GM06990 (cell line): ENCODE measurements at regions not wholly inside any gene's neighbourhood (a gene's known extent, or its start where the extent isn't known, plus 50 kb on each side); places are given as distances from the start of the nearest gene placed in this dataset.

ENCODE experiments used
- DNase-seq: peaks from one replicate; pipeline ENCODE4 v3.0.0-alpha.2; 2011; ENCODE audit not compliant: insufficient read length; ENCODE audit errors: extremely low read depth
- H3K27me3 ChIP-seq: replicated peaks from 2 replicates; pipeline ENCODE4 v1.6.0; 2011; ENCODE audit warnings: low read length; ENCODE audit not compliant: control insufficient read depth, insufficient read depth
- H3K36me3 ChIP-seq: 2 replicates; pipeline ENCODE4 v1.5.1; 2011; ENCODE audit warnings: low read length; ENCODE audit not compliant: control insufficient read depth, insufficient read depth
- H3K4me3 ChIP-seq: replicated peaks from 2 replicates; pipeline ENCODE4 v1.5.1; 2011; ENCODE audit warnings: low read depth, mild to moderate bottlenecking, control low read depth, low read length
- TF ChIP-seq, protein P1 (sequence below): IDR thresholded peaks from 2 replicates; pipeline ENCODE4 v1.5.1; 2011; ENCODE audit warnings: low read length, control low read depth, mild to moderate bottlenecking, inconsistent platforms; ENCODE audit not compliant: insufficient read depth, poor library complexity, severe bottlenecking

DNA sequence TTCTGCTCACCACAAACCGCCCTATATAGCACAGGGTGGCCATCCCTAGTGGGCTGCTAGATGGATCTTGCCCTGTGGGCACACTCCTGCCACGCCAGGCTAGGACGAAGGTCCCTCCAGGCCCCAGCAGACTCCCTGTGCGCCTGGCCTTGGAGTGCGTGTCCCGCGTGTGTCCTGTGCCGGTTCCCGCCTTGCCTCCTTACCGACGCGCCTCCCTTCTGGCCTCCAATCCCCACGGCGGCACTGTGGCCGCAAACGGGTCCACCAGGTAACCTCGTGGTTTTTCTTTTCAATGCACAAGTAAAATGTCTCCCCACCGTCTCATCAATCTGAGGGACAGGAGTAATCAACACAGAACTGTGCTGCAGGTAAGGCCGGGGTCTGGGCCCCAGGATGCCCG is 133.8 kb upstream of the PHACTR3 start:
- TF ChIP-seq, protein P1, sequence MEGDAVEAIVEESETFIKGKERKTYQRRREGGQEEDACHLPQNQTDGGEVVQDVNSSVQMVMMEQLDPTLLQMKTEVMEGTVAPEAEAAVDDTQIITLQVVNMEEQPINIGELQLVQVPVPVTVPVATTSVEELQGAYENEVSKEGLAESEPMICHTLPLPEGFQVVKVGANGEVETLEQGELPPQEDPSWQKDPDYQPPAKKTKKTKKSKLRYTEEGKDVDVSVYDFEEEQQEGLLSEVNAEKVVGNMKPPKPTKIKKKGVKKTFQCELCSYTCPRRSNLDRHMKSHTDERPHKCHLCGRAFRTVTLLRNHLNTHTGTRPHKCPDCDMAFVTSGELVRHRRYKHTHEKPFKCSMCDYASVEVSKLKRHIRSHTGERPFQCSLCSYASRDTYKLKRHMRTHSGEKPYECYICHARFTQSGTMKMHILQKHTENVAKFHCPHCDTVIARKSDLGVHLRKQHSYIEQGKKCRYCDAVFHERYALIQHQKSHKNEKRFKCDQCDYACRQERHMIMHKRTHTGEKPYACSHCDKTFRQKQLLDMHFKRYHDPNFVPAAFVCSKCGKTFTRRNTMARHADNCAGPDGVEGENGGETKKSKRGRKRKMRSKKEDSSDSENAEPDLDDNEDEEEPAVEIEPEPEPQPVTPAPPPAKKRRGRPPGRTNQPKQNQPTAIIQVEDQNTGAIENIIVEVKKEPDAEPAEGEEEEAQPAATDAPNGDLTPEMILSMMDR = no peak
- peaks cover 1% of the 10 kb centered on the region; the same call in 1 of the 2 replicates for H3K27me3 ChIP-seq
- no peaks in the 10 kb centered on the region for H3K36me3 ChIP-seq
- no peak for DNase-seq
- no peak overlapping the region for H3K4me3 ChIP-seq

DNA sequence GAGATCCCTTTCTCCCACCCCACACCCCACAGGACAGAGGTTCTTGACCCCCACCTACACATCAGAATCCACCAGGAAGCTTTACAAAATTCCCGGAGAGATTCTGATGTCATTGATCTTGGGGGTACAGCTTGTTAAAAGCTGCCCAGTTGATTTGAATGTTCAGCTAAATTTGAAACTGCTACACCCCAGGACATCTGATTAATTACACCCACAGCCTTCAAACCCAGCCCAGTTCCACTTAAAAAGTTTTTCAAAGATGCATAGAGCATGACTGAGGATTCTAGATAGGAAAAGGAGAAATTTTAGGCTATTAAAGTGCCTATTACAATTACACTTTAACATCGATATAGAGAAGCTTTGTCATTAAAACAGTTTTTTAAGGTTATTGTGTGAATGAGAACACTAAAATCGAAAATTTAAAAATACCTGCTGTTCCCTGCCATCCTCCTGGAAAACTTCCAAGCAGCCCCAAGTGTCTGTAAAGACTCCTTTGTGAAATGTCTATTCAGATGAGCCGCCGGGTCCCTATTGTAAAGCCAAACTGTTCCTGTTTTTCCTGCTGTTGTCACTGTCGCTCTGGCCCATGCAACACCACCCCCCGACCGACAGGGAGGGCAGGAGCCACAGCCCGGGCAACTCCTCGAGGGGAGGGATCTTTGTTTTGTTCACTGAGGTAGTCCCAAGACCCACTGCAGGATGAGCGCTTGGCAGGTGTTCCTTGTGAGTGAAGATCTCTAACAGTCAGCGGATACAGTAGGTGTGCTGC is 132.5 kb upstream of the PHACTR3 start:
- peaks cover 1% of the 10 kb centered on the region; the same call in 1 of the 2 replicates for H3K27me3 ChIP-seq
- TF ChIP-seq, protein P1 = no peak
- DNase-seq = no peak
- no peak overlapping the region for H3K4me3 ChIP-seq
- no peaks in the 10 kb centered on the region for H3K36me3 ChIP-seq

DNA sequence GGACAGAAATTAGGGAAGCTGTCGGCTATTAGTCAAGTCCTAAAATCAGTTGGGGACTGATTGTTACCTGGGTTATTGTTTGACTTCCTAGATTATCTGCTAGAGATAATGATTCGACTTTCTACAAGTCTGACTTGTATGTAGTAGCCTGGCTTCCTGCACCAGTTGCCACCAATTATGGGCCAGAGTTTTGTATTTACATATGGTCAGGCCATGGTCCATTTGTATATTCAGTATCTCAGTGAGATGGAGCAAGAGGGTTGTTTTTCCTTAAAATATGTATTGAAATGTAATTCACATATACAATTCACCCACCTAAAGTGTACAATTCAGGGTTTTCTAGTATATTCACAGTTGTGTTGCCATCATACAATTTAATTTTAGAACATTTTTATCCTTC is 130.6 kb upstream of the PHACTR3 start:
- Histone ChIP-seq H3K36me3 (no peaks in the 10 kb centered on the region), H3K4me3 (no peak overlapping the region), H3K27me3 (no peaks in the 10 kb centered on the region; the same call in 1 of the 2 replicates)
- DNase-seq = no peak
- TF ChIP-seq, protein P1 = no peak

DNA sequence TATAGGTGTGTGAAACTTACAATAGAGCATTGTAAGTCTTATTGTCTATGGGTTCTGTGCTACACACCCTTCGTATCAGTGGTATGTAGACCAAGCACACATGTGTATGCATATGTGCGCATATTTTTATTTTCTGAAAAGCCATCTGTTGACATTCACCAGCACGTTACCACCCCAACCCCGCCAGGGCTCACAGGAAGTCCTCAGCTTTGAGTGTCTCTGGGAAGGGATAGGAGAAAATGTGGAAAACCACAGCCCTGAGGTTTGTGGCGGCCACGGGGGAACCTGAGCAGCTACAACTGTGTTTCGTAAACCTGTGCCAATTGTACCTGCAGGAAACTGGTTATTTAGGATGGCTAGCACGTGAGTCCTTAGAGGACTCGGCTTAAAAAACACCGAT is 123.3 kb upstream of the PHACTR3 start:
- TF ChIP-seq, protein P1 = no peak

DNA sequence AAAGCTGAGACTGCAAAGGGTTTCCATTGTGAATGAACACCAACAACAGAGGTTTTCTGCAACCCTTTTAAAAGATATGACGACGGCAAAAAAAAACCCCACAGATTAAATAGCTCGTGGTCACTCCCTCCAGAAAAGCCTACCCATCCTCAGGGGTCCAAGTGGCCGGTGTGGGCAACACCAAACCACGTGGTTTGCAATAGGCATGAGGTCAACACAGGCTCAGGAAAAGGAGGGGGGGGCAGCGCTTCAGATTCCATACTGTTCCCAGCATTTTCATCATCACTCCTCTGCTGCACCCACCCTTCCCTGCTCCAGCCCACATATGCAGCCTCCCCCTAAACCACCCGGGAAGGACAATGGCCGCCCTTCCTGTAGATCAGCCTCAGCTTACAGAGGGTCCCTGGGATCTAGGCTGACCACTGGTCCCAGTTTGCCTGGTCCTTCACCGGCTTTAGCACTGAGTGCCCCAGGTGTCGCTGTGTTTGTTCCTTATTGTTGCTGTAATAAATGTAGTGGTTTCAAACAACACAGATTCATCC is 122.8 kb upstream of the PHACTR3 start:
- TF ChIP-seq, protein P1 = no peak
- no peaks in the 10 kb centered on the region for H3K27me3 ChIP-seq
- DNase-seq = no peak
- no peak overlapping the region for H3K4me3 ChIP-seq
- no peaks in the 10 kb centered on the region for H3K36me3 ChIP-seq

More for the DNA sequence above, 123.3 kb upstream of the PHACTR3 start:
- DNase-seq = no peak
- Histone ChIP-seq H3K36me3 (no peaks in the 10 kb centered on the region), H3K27me3 (no peaks in the 10 kb centered on the region), H3K4me3 (no peak overlapping the region)
